ENCODE measurements at regions not wholly inside any gene's neighbourhood (a gene's known extent, or its start where the extent isn't known, plus 50 kb on each side); places are given as distances from the start of the nearest gene placed in this dataset.
"Not testable (repeated sequence)": the region's sequence is repeated elsewhere in the genome, so short reads cannot be mapped to it uniquely, and the experiment has no call there.

DNA sequence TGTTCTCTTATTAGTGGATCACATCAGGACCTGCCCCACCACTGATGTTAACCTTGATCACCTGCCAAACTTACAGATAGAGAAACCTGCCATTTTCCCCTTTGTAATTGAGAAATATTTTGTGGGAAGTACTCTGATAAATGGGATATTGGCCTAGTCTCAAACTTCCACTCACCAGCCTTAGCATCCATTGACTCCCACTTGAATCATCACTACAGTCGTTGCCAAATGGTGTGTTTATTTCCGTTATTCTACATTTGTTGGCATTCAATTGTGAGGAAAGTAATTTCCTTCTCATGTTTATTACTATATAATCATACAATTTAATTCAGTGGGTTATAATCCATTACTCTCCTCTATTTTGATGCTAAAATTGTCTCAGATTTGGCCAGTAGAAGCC, 156.4 kb upstream of the CXCL13 start:
- intact Hi-C loops (cut with DNase I), result no loop called here
- H3K36me3 ChIP-seq, result no peaks in the 10 kb centered on the region
- TF ChIP-seq POLR2A (IDR thresholded peaks at IDR 0.05) (no peak), POLR2AphosphoS5 (IDR thresholded peaks at IDR 0.05; ENCODE audit: insufficient read depth in 1 of 2, low read depth in 1 of 2) (no peak)
- TF ChIP-seq, protein P1, sequence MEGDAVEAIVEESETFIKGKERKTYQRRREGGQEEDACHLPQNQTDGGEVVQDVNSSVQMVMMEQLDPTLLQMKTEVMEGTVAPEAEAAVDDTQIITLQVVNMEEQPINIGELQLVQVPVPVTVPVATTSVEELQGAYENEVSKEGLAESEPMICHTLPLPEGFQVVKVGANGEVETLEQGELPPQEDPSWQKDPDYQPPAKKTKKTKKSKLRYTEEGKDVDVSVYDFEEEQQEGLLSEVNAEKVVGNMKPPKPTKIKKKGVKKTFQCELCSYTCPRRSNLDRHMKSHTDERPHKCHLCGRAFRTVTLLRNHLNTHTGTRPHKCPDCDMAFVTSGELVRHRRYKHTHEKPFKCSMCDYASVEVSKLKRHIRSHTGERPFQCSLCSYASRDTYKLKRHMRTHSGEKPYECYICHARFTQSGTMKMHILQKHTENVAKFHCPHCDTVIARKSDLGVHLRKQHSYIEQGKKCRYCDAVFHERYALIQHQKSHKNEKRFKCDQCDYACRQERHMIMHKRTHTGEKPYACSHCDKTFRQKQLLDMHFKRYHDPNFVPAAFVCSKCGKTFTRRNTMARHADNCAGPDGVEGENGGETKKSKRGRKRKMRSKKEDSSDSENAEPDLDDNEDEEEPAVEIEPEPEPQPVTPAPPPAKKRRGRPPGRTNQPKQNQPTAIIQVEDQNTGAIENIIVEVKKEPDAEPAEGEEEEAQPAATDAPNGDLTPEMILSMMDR (IDR thresholded peaks at IDR 0.05), result no peak
- no peak overlapping the region for H3K27ac ChIP-seq
- H3K4me1 ChIP-seq, result no peaks in the 10 kb centered on the region
- DNase-seq (ENCODE audit: extremely low spot score in 2 of 2), result no peak
- H3K4me3 ChIP-seq, result no peak overlapping the region
- H3K9me3 ChIP-seq, result no peaks in the 10 kb centered on the region
- H3K27me3 ChIP-seq, result no peaks in the 10 kb centered on the region

DNA sequence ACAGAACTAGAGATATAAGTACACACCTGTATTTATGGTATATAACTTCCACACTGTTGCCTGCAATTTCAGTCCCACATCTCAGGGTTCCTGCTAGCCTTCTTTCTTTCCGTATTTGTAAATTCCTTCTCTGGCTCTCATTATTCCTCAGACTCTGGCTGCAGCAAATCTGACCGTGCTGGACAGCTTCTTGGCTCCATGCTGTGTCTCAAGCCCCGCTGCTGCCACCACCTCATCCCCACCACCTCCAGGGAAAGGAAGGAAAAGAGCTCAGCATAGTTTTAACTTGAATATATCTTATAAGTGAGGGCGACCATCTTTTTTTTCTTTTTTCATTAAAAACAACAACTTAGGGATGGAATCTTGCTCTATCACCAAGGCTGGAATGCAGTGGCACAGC, 155.6 kb upstream of the CXCL13 start:
- Histone ChIP-seq H3K27me3 (no peaks in the 10 kb centered on the region), H3K27ac (no peak overlapping the region), H3K4me3 (no peak overlapping the region), H3K9me3 (no peaks in the 10 kb centered on the region), H3K36me3 (no peaks in the 10 kb centered on the region), H3K4me1 (no peaks in the 10 kb centered on the region)
- TF ChIP-seq, protein P1 (IDR thresholded peaks at IDR 0.05), result no peak
- TF ChIP-seq POLR2A (IDR thresholded peaks at IDR 0.05) (no peak), POLR2AphosphoS5 (IDR thresholded peaks at IDR 0.05; ENCODE audit: insufficient read depth in 1 of 2, low read depth in 1 of 2) (no peak)
- intact Hi-C loops (cut with DNase I), result no loop called here
- DNase-seq (ENCODE audit: extremely low spot score in 2 of 2), result no peak

DNA sequence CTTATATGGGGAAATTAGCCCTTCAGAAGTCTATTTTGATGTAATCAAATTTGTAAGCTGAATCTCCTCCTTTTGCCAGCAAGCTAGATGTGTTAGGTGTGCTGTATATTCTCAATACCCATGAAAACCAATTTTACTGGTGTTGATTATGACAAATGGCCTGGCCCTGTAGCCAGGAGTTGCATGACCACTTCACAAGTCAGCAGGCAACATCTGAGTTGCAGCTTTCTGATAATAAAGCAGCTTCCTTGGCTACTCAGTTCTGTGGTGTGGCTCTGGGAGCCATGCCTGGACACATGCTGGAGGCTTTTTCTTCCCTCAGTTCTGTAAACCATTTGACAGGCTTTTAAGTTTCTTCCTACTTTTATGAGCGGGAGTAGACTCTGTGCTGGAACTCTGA, 154.1 kb upstream of the CXCL13 start:
- TF ChIP-seq POLR2A (IDR thresholded peaks at IDR 0.05) (no peak), POLR2AphosphoS5 (IDR thresholded peaks at IDR 0.05; ENCODE audit: insufficient read depth in 1 of 2, low read depth in 1 of 2) (no peak)
- TF ChIP-seq, protein P1 (IDR thresholded peaks at IDR 0.05), result no peak
- Histone ChIP-seq H3K4me1 (no peaks in the 10 kb centered on the region), H3K4me3 (no peak overlapping the region), H3K9me3 (no peaks in the 10 kb centered on the region), H3K36me3 (no peaks in the 10 kb centered on the region), H3K27ac (no peak overlapping the region), H3K27me3 (no peaks in the 10 kb centered on the region)
- intact Hi-C loops (cut with DNase I), result no loop called here
- DNase-seq (ENCODE audit: extremely low spot score in 2 of 2), result no peak

DNA sequence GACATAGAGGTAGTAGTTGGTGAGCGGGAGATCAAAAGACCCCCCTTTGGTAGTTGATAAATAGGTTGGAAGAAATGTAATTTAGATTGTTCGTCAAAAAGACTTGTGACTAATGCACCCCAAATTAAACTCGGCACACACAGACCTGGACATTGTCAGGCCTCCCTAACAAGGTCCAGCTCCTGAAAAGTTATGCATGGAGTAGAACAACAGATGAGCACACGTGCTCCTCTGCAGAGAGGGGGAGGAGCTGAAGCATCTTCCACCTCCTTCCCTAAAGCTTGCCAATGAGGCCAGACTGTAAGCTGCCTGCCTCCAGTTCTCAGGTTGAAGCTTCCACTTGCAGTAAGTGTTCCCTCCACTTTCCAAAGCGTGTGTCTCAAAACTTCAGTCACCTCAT, 153.5 kb upstream of the CXCL13 start:
- DNase-seq (ENCODE audit: extremely low spot score in 2 of 2); intact Hi-C loops (cut with DNase I); H3K4me3 ChIP-seq; H3K27ac ChIP-seq; H3K4me1 ChIP-seq; H3K27me3 ChIP-seq; H3K9me3 ChIP-seq; H3K36me3 ChIP-seq: not testable (repeated sequence)

DNA sequence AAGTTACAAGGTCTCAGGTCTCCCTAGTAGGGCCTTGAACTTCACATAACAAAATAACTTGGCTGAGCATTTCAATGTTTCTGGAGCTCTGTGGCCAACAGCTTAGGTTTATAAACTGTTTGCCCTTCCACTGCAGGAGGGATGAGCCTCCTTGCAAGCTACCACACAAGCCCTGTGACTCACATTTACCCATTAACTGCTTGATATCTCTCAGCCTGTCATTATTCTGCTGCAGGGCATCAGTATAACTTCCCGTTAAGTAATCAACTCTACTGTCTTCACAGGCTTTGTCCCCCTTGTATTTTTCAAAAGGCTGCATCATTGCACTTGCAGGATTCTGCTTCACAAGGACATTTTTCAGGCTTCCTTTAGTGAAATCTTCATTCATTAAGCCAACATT, 151.7 kb upstream of the CXCL13 start:
- DNase-seq (ENCODE audit: extremely low spot score in 2 of 2), result no peak
- TF ChIP-seq POLR2AphosphoS5 (IDR thresholded peaks at IDR 0.05; ENCODE audit: insufficient read depth in 1 of 2, low read depth in 1 of 2) (no peak), POLR2A (IDR thresholded peaks at IDR 0.05) (no peak)
- TF ChIP-seq, protein P1 (IDR thresholded peaks at IDR 0.05), result no peak
- H3K4me1 ChIP-seq, result no peaks in the 10 kb centered on the region
- H3K9me3 ChIP-seq, result no peaks in the 10 kb centered on the region
- no peaks in the 10 kb centered on the region for H3K36me3 ChIP-seq
- no peak overlapping the region for H3K4me3 ChIP-seq
- intact Hi-C loops (cut with DNase I), result no loop called here
- no peak overlapping the region for H3K27ac ChIP-seq
- H3K27me3 ChIP-seq, result no peaks in the 10 kb centered on the region

DNA sequence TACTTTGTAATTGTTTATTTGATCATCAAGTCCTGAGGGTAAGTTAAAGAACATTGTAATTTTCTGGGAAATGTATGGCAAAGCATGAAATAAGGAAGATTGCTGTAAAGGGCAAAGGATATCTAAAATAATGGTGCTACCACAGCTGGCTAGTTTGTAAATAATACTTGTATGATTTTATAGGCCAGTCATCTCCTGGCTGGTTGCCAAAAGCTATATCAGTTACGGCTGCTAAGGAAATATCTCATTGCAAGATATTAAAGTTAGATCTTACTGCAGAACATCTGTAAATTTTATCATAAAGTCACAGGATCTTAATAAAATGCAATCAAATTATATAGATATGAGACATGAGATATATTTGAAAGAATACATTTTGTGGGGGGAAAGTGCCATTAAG, 150.8 kb upstream of the CXCL13 start:
- TF ChIP-seq POLR2A (IDR thresholded peaks at IDR 0.05) (no peak), POLR2AphosphoS5 (IDR thresholded peaks at IDR 0.05; ENCODE audit: insufficient read depth in 1 of 2, low read depth in 1 of 2) (no peak)
- intact Hi-C loops (cut with DNase I), result no loop called here

DNA sequence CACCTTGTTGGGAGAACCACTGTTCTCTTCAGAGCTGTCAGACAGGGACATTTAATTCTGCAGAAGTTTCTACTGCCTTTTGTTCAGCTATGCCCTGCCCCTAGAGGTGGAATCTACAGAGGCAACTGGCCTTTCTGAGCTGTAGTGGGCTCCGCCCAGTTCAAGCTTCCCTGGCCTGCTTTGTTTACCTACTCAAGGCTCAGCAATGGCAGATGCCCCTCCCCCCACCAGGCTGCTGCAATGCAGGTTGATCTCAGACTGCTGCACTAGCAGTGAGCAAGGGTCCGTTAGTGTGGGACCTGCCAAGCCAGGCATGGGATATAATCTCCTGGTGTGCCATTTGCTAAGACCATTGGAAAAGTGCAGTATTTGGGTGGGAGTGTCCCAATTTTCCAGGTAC, 141.5 kb upstream of the CXCL13 start:
- H3K4me1 ChIP-seq; DNase-seq (ENCODE audit: extremely low spot score in 2 of 2); intact Hi-C loops (cut with DNase I); H3K4me3 ChIP-seq; H3K27me3 ChIP-seq; H3K27ac ChIP-seq; H3K9me3 ChIP-seq; H3K36me3 ChIP-seq: not testable (repeated sequence)

More for the DNA sequence above, 150.8 kb upstream of the CXCL13 start:
- H3K9me3 ChIP-seq, result no peaks in the 10 kb centered on the region
- DNase-seq (ENCODE audit: extremely low spot score in 2 of 2), result no peak
- H3K27ac ChIP-seq, result no peak overlapping the region
- H3K36me3 ChIP-seq, result no peaks in the 10 kb centered on the region
- no peaks in the 10 kb centered on the region for H3K4me1 ChIP-seq
- H3K27me3 ChIP-seq, result no peaks in the 10 kb centered on the region
- H3K4me3 ChIP-seq, result no peak overlapping the region

Measured in vagina (tissue), 2 donors.